ENCODE measurements at regions not wholly inside any gene's neighbourhood (a gene's known extent, or its start where the extent isn't known, plus 50 kb on each side); places are given as distances from the start of the nearest gene placed in this dataset.

- peaks cover 11 to 31% (median 29%) of the 10 kb centered on the region in 3 experiments for H3K36me3 Mint-ChIP-seq (ENCODE audit: insufficient read depth in 1 of 3, low read depth in 3 of 3)
- H3K18ac ChIP-seq (ENCODE audit: insufficient read length, low read depth, low read length), result no peak overlapping the region
- H3K4me1 ChIP-seq (ENCODE audit: insufficient read depth, low read length), result peaks cover 11% of the 10 kb centered on the region; the same call in 1 of the 2 replicates
Measured at GRCh38 chr6:14372734-14373489, 255.3 kb downstream of the CD83 start.

More at GRCh38 chr6:14372734-14373489, 255.3 kb downstream of the CD83 start:
- no peak overlapping the region for H2BK120ac ChIP-seq (ENCODE audit: low read depth, low read length, poor library complexity, severe bottlenecking)
- WGBS (ENCODE audit: extremely low coverage, insufficient read length, low lambda C conversion rate), result no CpG with 5 or more reads among the region's 7 CpGs
- no peak overlapping the region for H2BK15ac ChIP-seq (ENCODE audit: low read depth, low read length)
- Mint-ChIP-seq H3K27me3 (ENCODE audit: low read depth) (peaks cover 3% of the 10 kb centered on the region), H3K27ac (no peak overlapping the region), H3K4me3 (no peak overlapping the region), H3K9me3 (peaks cover 26 to 32% of the 10 kb centered on the region in 2 experiments), H3K4me1 (peaks cover 28 to 49% of the 10 kb centered on the region in 2 experiments)
- no peak overlapping the region for H3K4ac ChIP-seq (ENCODE audit: low read depth, low read length)
- H3K9ac ChIP-seq (ENCODE audit: extremely low read depth, insufficient read length, low read length), result no peak overlapping the region
- H3K56ac ChIP-seq (ENCODE audit: insufficient read length, low read depth, low read length), result no peak overlapping the region
- H2BK20ac ChIP-seq (ENCODE audit: low read depth, low read length, poor library complexity, severe bottlenecking), result no peak overlapping the region
- DNase-seq, result no peak
- no peak overlapping the region for H3K27ac ChIP-seq (ENCODE audit: insufficient read length, low read depth, low read length)
- TF ChIP-seq CTCF (conservative IDR thresholded peaks at IDR 0.05), result no peak
- H3K23ac ChIP-seq (ENCODE audit: insufficient read length, low read depth, low read length), result no peak overlapping the region
- no peak overlapping the region for H3T11ph ChIP-seq (ENCODE audit: low read length)
- H3K23me2 ChIP-seq (ENCODE audit: insufficient read length, low read depth, low read length, poor library complexity, severe bottlenecking), result no peaks in the 10 kb centered on the region
- no peaks in the 10 kb centered on the region for H3K79me2 ChIP-seq (ENCODE audit: insufficient read depth, low read length)
- no peak overlapping the region for H3K4me2 ChIP-seq (ENCODE audit: insufficient read depth, insufficient read length, low read length)
- no peak overlapping the region for H4K8ac ChIP-seq (replicated peaks; ENCODE audit: insufficient read length, low read depth, low read length)
- H2AK5ac ChIP-seq (ENCODE audit: insufficient read length, low read length), result no peak overlapping the region
- no peaks in the 10 kb centered on the region for H3K79me1 ChIP-seq (ENCODE audit: insufficient read depth, low read depth, low read length, poor library complexity, severe bottlenecking)
- no peaks in the 10 kb centered on the region for H3K27me3 ChIP-seq (ENCODE audit: insufficient read depth, low read length)
- no peak overlapping the region for H2AFZ ChIP-seq (ENCODE audit: low read length)
- no peak overlapping the region for H4K5ac ChIP-seq (ENCODE audit: insufficient read length, low read depth, low read length)
- no peak overlapping the region for H3K14ac ChIP-seq (ENCODE audit: insufficient read depth, low read length)
- H2BK5ac ChIP-seq (ENCODE audit: insufficient read length, low read length), result no peak overlapping the region
- H3K9me3 ChIP-seq (ENCODE audit: control insufficient read depth, low read depth, low read length), result peaks cover 16% of the 10 kb centered on the region
- H4K91ac ChIP-seq (ENCODE audit: insufficient read length, low read depth, low read length), result no peak overlapping the region
- no peak overlapping the region for H2BK12ac ChIP-seq (ENCODE audit: insufficient read length, low read depth, low read length)
- no peaks in the 10 kb centered on the region for H4K20me1 ChIP-seq (ENCODE audit: control insufficient read depth, insufficient read depth, insufficient read length)
